MM.1S (cell line): ENCODE measurements at regions not wholly inside any gene's neighbourhood (a gene's known extent, or its start where the extent isn't known, plus 50 kb on each side); places are given as distances from the start of the nearest gene placed in this dataset.

ENCODE experiments used
- EZH2 ChIP-seq: fragments of 300-600 bp; sonication (generic); optimal IDR thresholded peaks from 2 replicates; pipeline ENCODE3; 2017; ENCODE audit warnings: low read depth, mild to moderate bottlenecking, antibody characterized with exemption, low read length, mixed read lengths
- TF ChIP-seq, protein P1 (sequence below): fragments of 300-600 bp; sonication (generic); IDR thresholded peaks from 2 replicates; pipeline ENCODE4 v1.5.1; 2016; ENCODE audit warnings: antibody characterized with exemption, low read length, mixed read lengths

DNA sequence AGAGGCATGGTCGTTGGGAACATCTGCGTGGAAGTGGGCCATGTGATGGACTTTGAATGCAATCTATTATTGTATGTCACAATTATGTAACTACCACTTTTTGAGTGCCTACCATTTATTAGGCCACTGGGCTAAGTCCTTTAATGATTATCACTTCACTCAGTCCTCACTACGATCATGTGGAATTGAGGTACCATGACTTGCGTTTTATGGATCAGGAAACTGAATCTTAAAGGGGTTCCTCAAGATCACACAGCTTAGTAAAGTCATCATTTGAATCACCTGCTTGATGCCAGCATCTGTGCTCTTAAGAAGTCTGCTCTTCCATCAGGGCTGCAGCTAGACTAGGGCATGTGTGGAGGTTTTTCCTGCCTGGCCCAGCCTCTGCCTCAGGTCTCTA is 136.7 kb downstream of the DAD1 start:
- TF ChIP-seq, protein P1, sequence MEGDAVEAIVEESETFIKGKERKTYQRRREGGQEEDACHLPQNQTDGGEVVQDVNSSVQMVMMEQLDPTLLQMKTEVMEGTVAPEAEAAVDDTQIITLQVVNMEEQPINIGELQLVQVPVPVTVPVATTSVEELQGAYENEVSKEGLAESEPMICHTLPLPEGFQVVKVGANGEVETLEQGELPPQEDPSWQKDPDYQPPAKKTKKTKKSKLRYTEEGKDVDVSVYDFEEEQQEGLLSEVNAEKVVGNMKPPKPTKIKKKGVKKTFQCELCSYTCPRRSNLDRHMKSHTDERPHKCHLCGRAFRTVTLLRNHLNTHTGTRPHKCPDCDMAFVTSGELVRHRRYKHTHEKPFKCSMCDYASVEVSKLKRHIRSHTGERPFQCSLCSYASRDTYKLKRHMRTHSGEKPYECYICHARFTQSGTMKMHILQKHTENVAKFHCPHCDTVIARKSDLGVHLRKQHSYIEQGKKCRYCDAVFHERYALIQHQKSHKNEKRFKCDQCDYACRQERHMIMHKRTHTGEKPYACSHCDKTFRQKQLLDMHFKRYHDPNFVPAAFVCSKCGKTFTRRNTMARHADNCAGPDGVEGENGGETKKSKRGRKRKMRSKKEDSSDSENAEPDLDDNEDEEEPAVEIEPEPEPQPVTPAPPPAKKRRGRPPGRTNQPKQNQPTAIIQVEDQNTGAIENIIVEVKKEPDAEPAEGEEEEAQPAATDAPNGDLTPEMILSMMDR = no peak
- TF ChIP-seq EZH2 = no peak
